ENCODE measurements at regions not wholly inside any gene's neighbourhood (a gene's known extent, or its start where the extent isn't known, plus 50 kb on each side); places are given as distances from the start of the nearest gene placed in this dataset.

GRCh38 chr1:243930822-243931671, 81.0 kb upstream of the AKT3 start:
- CTCF ChIA-PET = no interaction called here

GRCh38 chr1:243927381-243927780, 77.3 kb upstream of the AKT3 start:
- no TSS peak for BruUV-seq (replicated peaks)
- Histone ChIP-seq H3K27me3 (ENCODE audit: insufficient read depth, low read length) (0 out of 2 replicates have a peak, but pooled peaks cover 2% of the 10 kb centered on the region), H3K9ac (ENCODE audit: low read length) (no peak overlapping the region), H3K4me1 (ENCODE audit: control insufficient read depth in 1 of 2, insufficient read depth in 2 of 2, low read length in 2 of 2) (peaks cover 0 to 17% of the 10 kb centered on the region in 2 experiments; a peak in 1 of 4 replicates), H3K4me2 (ENCODE audit: low read length) (peak overlapping the region; percentile 9; the same call in 1 of the 2 replicates), H3K9me3 (ENCODE audit: control insufficient read depth in 1 of 2, insufficient read depth in 1 of 2, low read depth in 1 of 2, low read length in 2 of 2) (no peaks in the 10 kb centered on the region), H3K9me2 (ENCODE audit: insufficient read depth) (no peaks in the 10 kb centered on the region), H3K79me2 (ENCODE audit: insufficient read depth, low read length) (no peaks in the 10 kb centered on the region), H3K36me3 (ENCODE audit: control insufficient read depth in 1 of 2, insufficient read depth in 2 of 2, low read length in 2 of 2) (no peaks in the 10 kb centered on the region), H3K27ac (ENCODE audit: low read depth, low read length) (no peak overlapping the region), H2AFZ (ENCODE audit: low read depth, low read length, poor library complexity, severe bottlenecking) (no peak overlapping the region), H3K4me3 (replicated peaks in 1 of 2; ENCODE audit: low read depth in 1 of 2, low read length in 2 of 2) (no peak overlapping the region), H4K20me1 (ENCODE audit: insufficient read depth) (no peaks in the 10 kb centered on the region)
- DNase-seq (ENCODE audit: low read depth, low spot score) (no peak), ATAC-seq (no peak)
- CTCF ChIA-PET = no interaction called here
- intact Hi-C loops (cut with micrococcal nuclease) = no loop called here
- RAD21 ChIA-PET (ENCODE audit: low non-redundant PET in 1 of 2, low total read pairs in 2 of 2, uncharacterized antibody in 2 of 2, unreplicated experiment in 2 of 2) = no interaction called here
- POLR2A ChIA-PET = no interaction called here
- TF ChIP-seq, protein P1, sequence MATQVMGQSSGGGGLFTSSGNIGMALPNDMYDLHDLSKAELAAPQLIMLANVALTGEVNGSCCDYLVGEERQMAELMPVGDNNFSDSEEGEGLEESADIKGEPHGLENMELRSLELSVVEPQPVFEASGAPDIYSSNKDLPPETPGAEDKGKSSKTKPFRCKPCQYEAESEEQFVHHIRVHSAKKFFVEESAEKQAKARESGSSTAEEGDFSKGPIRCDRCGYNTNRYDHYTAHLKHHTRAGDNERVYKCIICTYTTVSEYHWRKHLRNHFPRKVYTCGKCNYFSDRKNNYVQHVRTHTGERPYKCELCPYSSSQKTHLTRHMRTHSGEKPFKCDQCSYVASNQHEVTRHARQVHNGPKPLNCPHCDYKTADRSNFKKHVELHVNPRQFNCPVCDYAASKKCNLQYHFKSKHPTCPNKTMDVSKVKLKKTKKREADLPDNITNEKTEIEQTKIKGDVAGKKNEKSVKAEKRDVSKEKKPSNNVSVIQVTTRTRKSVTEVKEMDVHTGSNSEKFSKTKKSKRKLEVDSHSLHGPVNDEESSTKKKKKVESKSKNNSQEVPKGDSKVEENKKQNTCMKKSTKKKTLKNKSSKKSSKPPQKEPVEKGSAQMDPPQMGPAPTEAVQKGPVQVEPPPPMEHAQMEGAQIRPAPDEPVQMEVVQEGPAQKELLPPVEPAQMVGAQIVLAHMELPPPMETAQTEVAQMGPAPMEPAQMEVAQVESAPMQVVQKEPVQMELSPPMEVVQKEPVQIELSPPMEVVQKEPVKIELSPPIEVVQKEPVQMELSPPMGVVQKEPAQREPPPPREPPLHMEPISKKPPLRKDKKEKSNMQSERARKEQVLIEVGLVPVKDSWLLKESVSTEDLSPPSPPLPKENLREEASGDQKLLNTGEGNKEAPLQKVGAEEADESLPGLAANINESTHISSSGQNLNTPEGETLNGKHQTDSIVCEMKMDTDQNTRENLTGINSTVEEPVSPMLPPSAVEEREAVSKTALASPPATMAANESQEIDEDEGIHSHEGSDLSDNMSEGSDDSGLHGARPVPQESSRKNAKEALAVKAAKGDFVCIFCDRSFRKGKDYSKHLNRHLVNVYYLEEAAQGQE (IDR thresholded peaks at IDR 0.05; ENCODE audit: low read depth) = no peak
- TF ChIP-seq TCF7L2 (IDR thresholded peaks at IDR 0.05; ENCODE audit: borderline replicate concordance, extremely low read depth, insufficient read depth, insufficient read length) = no peak
- no peak for TF ChIP-seq YY1 (IDR thresholded peaks at IDR 0.05; ENCODE audit: extremely low read depth, insufficient replicate concordance, low read depth, low read length)
- no peak for TF ChIP-seq ZNF274 (IDR thresholded peaks at IDR 0.05; ENCODE audit: low read depth, low read length)
- no peak for TF ChIP-seq CEBPB (IDR thresholded peaks at IDR 0.05; ENCODE audit: low read depth)
- no peak for TF ChIP-seq ZBTB33 (IDR thresholded peaks at IDR 0.05; ENCODE audit: extremely low read depth, insufficient replicate concordance, low read length)
- no peak for TF ChIP-seq POLR2AphosphoS5 (IDR thresholded peaks at IDR 0.05; ENCODE audit: low read depth, low read length)
- TF ChIP-seq JUND (IDR thresholded peaks at IDR 0.05) = no peak
- TF ChIP-seq, protein P2, sequence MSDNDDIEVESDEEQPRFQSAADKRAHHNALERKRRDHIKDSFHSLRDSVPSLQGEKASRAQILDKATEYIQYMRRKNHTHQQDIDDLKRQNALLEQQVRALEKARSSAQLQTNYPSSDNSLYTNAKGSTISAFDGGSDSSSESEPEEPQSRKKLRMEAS (IDR thresholded peaks at IDR 0.05) = no peak
- no peak for TF ChIP-seq ZFX (IDR thresholded peaks at IDR 0.05)

More at GRCh38 chr1:243930822-243931671, 81.0 kb upstream of the AKT3 start:
- Histone ChIP-seq H3K4me2 (ENCODE audit: low read length) (no peak overlapping the region), H3K4me3 (replicated peaks in 1 of 2; ENCODE audit: low read depth in 1 of 2, low read length in 2 of 2) (no peak overlapping the region), H3K9me2 (ENCODE audit: insufficient read depth) (no peaks in the 10 kb centered on the region), H3K4me1 (ENCODE audit: control insufficient read depth in 1 of 2, insufficient read depth in 2 of 2, low read length in 2 of 2) (peaks cover 0 to 9% of the 10 kb centered on the region in 2 experiments; a peak in 1 of 4 replicates), H3K36me3 (ENCODE audit: control insufficient read depth in 1 of 2, insufficient read depth in 2 of 2, low read length in 2 of 2) (no peaks in the 10 kb centered on the region), H3K79me2 (ENCODE audit: insufficient read depth, low read length) (no peaks in the 10 kb centered on the region), H2AFZ (ENCODE audit: low read depth, low read length, poor library complexity, severe bottlenecking) (no peak overlapping the region), H3K9ac (ENCODE audit: low read length) (no peak overlapping the region), H3K27ac (ENCODE audit: low read depth, low read length) (no peak overlapping the region), H4K20me1 (ENCODE audit: insufficient read depth) (no peaks in the 10 kb centered on the region), H3K9me3 (ENCODE audit: control insufficient read depth in 1 of 2, insufficient read depth in 1 of 2, low read depth in 1 of 2, low read length in 2 of 2) (no peaks in the 10 kb centered on the region), H3K27me3 (ENCODE audit: insufficient read depth, low read length) (0 out of 2 replicates have a peak, but pooled peaks cover 4% of the 10 kb centered on the region)
- ChIA-PET POLR2A (no interaction called here), RAD21 (ENCODE audit: low non-redundant PET in 1 of 2, low total read pairs in 2 of 2, uncharacterized antibody in 2 of 2, unreplicated experiment in 2 of 2) (no interaction called here)
- TF ChIP-seq SIN3A (IDR thresholded peaks at IDR 0.05; ENCODE audit: low read depth) (no peak), FOSL1 (IDR thresholded peaks at IDR 0.05; ENCODE audit: low read depth) (no peak), ZNF274 (IDR thresholded peaks at IDR 0.05; ENCODE audit: low read depth, low read length) (no peak), ZFX (IDR thresholded peaks at IDR 0.05) (no peak)
- TF ChIP-seq, protein P3, sequence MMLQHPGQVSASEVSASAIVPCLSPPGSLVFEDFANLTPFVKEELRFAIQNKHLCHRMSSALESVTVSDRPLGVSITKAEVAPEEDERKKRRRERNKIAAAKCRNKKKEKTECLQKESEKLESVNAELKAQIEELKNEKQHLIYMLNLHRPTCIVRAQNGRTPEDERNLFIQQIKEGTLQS (IDR thresholded peaks at IDR 0.05) = no peak
- no TSS peak for BruUV-seq (replicated peaks)
- ATAC-seq = no peak
- no peak for DNase-seq (ENCODE audit: low read depth, low spot score)
- intact Hi-C loops (cut with micrococcal nuclease) = no loop called here
